ENCODE measurements at regions not wholly inside any gene's neighbourhood (a gene's known extent, or its start where the extent isn't known, plus 50 kb on each side); places are given as distances from the start of the nearest gene placed in this dataset.
"Not testable (repeated sequence)": the region's sequence is repeated elsewhere in the genome, so short reads cannot be mapped to it uniquely, and the experiment has no call there.

GRCh38 chr12:46518729-46519128 is 146.2 kb upstream of the SLC38A2 start:
- H3K4me1 Mint-ChIP-seq = peaks cover 22% of the 10 kb centered on the region
- H3K27ac Mint-ChIP-seq = no peak overlapping the region
- ATAC-seq = no peak
- DNase-seq = no peak
- no peak overlapping the region for H3K4me3 Mint-ChIP-seq
- H3K27me3 Mint-ChIP-seq = no peaks in the 10 kb centered on the region
- no peaks in the 10 kb centered on the region for H3K36me3 Mint-ChIP-seq (ENCODE audit: low read depth)
- no peaks in the 10 kb centered on the region for H3K9me3 ChIP-seq (ENCODE audit: control insufficient read depth, low read length, poor library complexity, severe bottlenecking)

- ATAC-seq = no peak
These were observed 145.6 kb upstream of the SLC38A2 start for GRCh38 chr12:46518169-46518568.

DNA sequence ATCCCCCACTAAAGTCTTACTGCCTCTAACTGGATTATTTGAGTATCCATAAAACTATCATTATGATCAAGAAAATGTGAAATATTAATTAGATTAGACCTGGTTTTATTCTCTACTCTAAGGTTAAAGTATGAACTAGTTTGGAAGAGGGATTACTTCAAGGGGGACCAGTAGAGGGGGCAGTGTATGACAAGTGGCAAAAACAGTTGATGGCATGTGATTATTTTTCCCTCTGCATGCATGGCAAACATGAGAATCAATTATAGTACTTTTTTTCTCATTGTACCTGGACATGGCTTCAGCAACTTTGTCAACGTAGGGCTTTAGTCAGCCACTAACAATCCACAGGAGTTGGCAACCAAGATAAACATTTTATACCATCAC is 145.0 kb upstream of the SLC38A2 start:
- no peaks in the 10 kb centered on the region for H3K9me3 ChIP-seq (ENCODE audit: control insufficient read depth, low read length, poor library complexity, severe bottlenecking)
- ATAC-seq (peak; percentile 25), DNase-seq (no peak)
- H3K36me3 Mint-ChIP-seq (ENCODE audit: low read depth) = peaks cover 4% of the 10 kb centered on the region
- peak overlapping the region; percentile 43 for H3K4me3 Mint-ChIP-seq
- H3K27me3 Mint-ChIP-seq = no peaks in the 10 kb centered on the region
- H3K27ac Mint-ChIP-seq = peak overlapping the region; percentile 76
- peaks cover 23% of the 10 kb centered on the region for H3K4me1 Mint-ChIP-seq

More at GRCh38 chr12:46518169-46518568, 145.6 kb upstream of the SLC38A2 start:
- H3K9me3 ChIP-seq (ENCODE audit: control insufficient read depth, low read length, poor library complexity, severe bottlenecking) = no peaks in the 10 kb centered on the region
- Mint-ChIP-seq H3K27me3 (no peaks in the 10 kb centered on the region), H3K27ac (no peak overlapping the region), H3K4me3 (no peak overlapping the region), H3K36me3 (ENCODE audit: low read depth) (no peaks in the 10 kb centered on the region), H3K4me1 (peaks cover 23% of the 10 kb centered on the region)
- DNase-seq = no peak

GRCh38 chr12:46516933-46517578 is 144.5 kb upstream of the SLC38A2 start:
- peak; percentile 55 for ATAC-seq
- no peak for DNase-seq
- no peaks in the 10 kb centered on the region for H3K9me3 ChIP-seq (ENCODE audit: control insufficient read depth, low read length, poor library complexity, severe bottlenecking)
- peak overlapping the region; percentile 76 for H3K27ac Mint-ChIP-seq
- peaks cover 4% of the 10 kb centered on the region for H3K36me3 Mint-ChIP-seq (ENCODE audit: low read depth)
- no peaks in the 10 kb centered on the region for H3K27me3 Mint-ChIP-seq
- peak overlapping the region; percentile 43 for H3K4me3 Mint-ChIP-seq
- H3K4me1 Mint-ChIP-seq = peaks cover 23% of the 10 kb centered on the region

- ATAC-seq = no peak
- Mint-ChIP-seq H3K27me3 (no peaks in the 10 kb centered on the region), H3K27ac (peak overlapping the region; percentile 2), H3K36me3 (ENCODE audit: low read depth) (peaks cover 4% of the 10 kb centered on the region), H3K4me3 (no peak overlapping the region), H3K4me1 (peaks cover 23% of the 10 kb centered on the region)
- H3K9me3 ChIP-seq (ENCODE audit: control insufficient read depth, low read length, poor library complexity, severe bottlenecking) = no peaks in the 10 kb centered on the region
- DNase-seq = no peak
These were observed 143.8 kb upstream of the SLC38A2 start for GRCh38 chr12:46516238-46516932.

- ATAC-seq = no peak
- H3K4me3 Mint-ChIP-seq = no peak overlapping the region
- no peak for DNase-seq
- peaks cover 23% of the 10 kb centered on the region for H3K4me1 Mint-ChIP-seq
- H3K9me3 ChIP-seq (ENCODE audit: control insufficient read depth, low read length, poor library complexity, severe bottlenecking) = no peaks in the 10 kb centered on the region
- no peaks in the 10 kb centered on the region for H3K27me3 Mint-ChIP-seq
- no peak overlapping the region for H3K27ac Mint-ChIP-seq
- H3K36me3 Mint-ChIP-seq (ENCODE audit: low read depth) = peaks cover 4% of the 10 kb centered on the region
These were observed 143.3 kb upstream of the SLC38A2 start for GRCh38 chr12:46515829-46516228.

DNA sequence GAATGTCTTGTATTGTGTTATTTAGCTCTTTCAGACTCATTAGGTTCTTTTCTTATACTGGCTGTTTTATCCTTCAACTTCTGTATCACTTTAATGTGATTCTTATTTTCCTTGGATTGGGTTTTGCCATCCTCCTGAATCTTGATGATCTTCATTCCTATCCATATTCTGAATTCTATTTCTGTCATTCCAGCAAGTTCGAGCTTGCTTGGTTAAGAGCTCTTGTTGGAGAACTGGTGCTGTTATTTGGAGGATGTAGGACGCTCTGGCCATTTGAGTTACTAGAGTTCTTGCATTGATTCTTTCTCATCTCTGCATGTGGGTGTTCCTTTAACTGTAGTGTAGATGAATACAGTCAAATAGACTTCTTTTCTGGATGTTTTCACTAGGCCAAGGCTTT is 142.3 kb upstream of the SLC38A2 start:
- H3K4me1 Mint-ChIP-seq = peaks cover 23% of the 10 kb centered on the region
- no peak overlapping the region for H3K4me3 Mint-ChIP-seq
- no peaks in the 10 kb centered on the region for H3K9me3 ChIP-seq (ENCODE audit: control insufficient read depth, low read length, poor library complexity, severe bottlenecking)
- H3K27ac Mint-ChIP-seq = no peak overlapping the region
- DNase-seq = no peak
- no peaks in the 10 kb centered on the region for H3K27me3 Mint-ChIP-seq
- H3K36me3 Mint-ChIP-seq (ENCODE audit: low read depth) = peaks cover 4% of the 10 kb centered on the region
- ATAC-seq = no peak

DNA sequence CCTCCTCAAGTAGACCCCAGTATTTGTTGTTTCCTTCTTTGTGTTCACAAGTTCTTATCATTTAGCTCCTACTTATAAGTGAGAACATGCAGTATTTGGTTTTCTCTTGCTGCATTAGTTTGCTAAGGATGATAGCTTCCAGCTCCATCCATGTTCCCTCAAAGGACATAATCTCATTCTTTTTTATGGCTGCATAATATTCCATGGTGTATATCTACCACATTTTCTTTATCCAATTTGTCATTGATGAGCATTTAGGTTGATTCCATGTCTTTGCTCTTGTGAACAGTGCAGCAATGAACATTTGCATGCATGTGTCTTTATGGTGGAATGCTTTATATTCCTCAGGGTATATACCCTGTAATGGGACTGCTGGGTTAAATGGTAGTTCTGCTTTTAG is 137.7 kb upstream of the SLC38A2 start:
- not testable (repeated sequence) for H3K4me1 Mint-ChIP-seq; H3K36me3 Mint-ChIP-seq (ENCODE audit: low read depth); H3K9me3 ChIP-seq (ENCODE audit: control insufficient read depth, low read length, poor library complexity, severe bottlenecking); H3K27me3 Mint-ChIP-seq; ATAC-seq; H3K27ac Mint-ChIP-seq; H3K4me3 Mint-ChIP-seq; DNase-seq

- ATAC-seq (no peak), DNase-seq (no peak)
- peaks cover 5% of the 10 kb centered on the region for H3K9me3 ChIP-seq (ENCODE audit: control insufficient read depth, low read length, poor library complexity, severe bottlenecking)
- no peak overlapping the region for H3K4me3 Mint-ChIP-seq
- peaks cover 9% of the 10 kb centered on the region for H3K4me1 Mint-ChIP-seq
- H3K27me3 Mint-ChIP-seq = no peaks in the 10 kb centered on the region
- no peak overlapping the region for H3K27ac Mint-ChIP-seq
- peaks cover 6% of the 10 kb centered on the region for H3K36me3 Mint-ChIP-seq (ENCODE audit: low read depth)
These were observed 136.6 kb upstream of the SLC38A2 start for GRCh38 chr12:46509135-46509534.

DNA sequence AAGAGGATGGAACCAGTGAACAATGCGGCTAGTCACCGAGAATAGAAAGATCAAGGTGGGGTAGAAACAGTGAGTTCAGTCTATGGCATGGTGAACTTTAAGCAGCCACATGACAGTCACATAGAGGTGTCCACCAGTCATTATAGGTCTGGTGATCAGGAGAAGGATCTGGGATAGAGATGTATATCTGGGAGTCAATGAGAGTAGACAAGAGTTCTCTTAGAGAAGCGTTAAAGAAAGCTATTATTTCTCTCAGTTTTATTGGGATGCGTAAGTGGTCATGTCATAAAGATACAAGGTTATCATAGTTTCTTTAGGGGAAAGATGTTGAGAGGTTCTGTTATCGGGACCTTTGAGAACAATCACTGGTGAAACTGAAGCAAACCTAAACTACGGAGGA is 136.1 kb upstream of the SLC38A2 start:
- no peak overlapping the region for H3K4me3 Mint-ChIP-seq
- DNase-seq (no peak), ATAC-seq (no peak)
- peaks cover 6% of the 10 kb centered on the region for H3K36me3 Mint-ChIP-seq (ENCODE audit: low read depth)
- H3K27ac Mint-ChIP-seq = no peak overlapping the region
- H3K4me1 Mint-ChIP-seq = peaks cover 5% of the 10 kb centered on the region
- H3K9me3 ChIP-seq (ENCODE audit: control insufficient read depth, low read length, poor library complexity, severe bottlenecking) = peaks cover 5% of the 10 kb centered on the region
- H3K27me3 Mint-ChIP-seq = no peaks in the 10 kb centered on the region

DNA sequence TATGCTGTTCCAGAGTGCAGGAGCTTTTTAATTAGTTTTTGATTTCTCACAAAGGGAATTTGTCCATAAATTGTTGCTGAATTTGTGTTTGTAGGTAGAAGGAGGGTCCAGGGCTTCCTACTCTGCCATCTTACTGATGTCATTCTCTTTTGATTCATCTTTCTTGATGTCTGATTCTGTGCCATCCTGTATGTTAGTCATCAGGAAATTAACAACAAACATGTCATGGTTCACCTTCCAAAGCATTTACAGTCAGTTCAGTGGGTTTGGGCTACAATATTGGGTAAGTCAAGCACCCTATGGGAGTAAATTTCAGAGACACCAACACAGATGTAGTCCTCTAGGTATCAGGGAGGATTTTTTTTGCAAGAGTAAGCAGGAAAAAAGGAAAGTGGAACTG is 135.2 kb upstream of the SLC38A2 start:
- ATAC-seq = no peak
- DNase-seq = no peak
- peaks cover 4% of the 10 kb centered on the region for H3K36me3 Mint-ChIP-seq (ENCODE audit: low read depth)
- H3K27ac Mint-ChIP-seq = no peak overlapping the region
- H3K9me3 ChIP-seq (ENCODE audit: control insufficient read depth, low read length, poor library complexity, severe bottlenecking) = peaks cover 5% of the 10 kb centered on the region
- H3K4me1 Mint-ChIP-seq = no peaks in the 10 kb centered on the region
- H3K4me3 Mint-ChIP-seq = no peak overlapping the region
- H3K27me3 Mint-ChIP-seq = no peaks in the 10 kb centered on the region

DNA sequence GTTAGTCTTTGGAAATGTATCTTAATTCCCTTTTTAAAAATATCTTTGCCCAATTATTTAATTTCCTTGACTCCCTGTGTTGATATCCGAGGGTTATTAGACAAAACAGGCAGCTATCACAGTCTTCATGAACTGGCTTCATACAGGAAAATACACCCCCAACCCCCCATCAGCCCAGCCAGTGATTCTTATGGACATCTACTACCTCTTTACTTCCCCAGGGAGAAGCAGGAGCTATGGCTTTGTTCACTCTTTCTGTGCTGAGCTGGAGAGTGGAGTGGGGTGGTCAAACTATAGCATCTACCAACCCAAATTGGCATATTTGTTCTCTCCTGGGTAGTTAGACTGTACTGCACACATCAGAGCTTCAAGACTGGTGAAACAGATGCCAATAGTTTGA is 134.4 kb upstream of the SLC38A2 start:
- no peaks in the 10 kb centered on the region for H3K4me1 Mint-ChIP-seq
- ATAC-seq = no peak
- no peaks in the 10 kb centered on the region for H3K27me3 Mint-ChIP-seq
- no peak overlapping the region for H3K4me3 Mint-ChIP-seq
- H3K36me3 Mint-ChIP-seq (ENCODE audit: low read depth) = peaks cover 2% of the 10 kb centered on the region
- no peak overlapping the region for H3K27ac Mint-ChIP-seq
- no peak for DNase-seq
- peaks cover 5% of the 10 kb centered on the region for H3K9me3 ChIP-seq (ENCODE audit: control insufficient read depth, low read length, poor library complexity, severe bottlenecking)

DNA sequence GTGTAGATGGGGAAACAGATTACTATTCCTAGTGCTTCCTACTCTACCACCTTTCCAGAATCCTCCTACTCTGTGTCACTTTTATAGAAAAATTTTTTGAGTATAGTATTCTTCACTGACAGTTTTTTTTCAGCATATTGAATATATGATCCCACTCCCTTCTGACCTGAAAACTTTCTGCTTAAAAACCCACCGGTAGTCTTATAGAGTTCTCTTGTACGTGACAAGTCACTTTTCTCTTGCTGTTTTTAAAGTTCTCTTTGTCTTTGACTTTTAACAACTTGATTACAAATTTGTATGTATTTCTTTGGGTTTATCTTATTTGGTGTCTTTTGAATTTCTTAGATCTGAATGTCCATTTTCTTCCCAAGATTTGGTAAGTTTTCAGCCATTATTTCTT is 133.6 kb upstream of the SLC38A2 start:
- H3K27me3 Mint-ChIP-seq = no peaks in the 10 kb centered on the region
- H3K36me3 Mint-ChIP-seq (ENCODE audit: low read depth) = peaks cover 2% of the 10 kb centered on the region
- DNase-seq (no peak), ATAC-seq (no peak)
- H3K9me3 ChIP-seq (ENCODE audit: control insufficient read depth, low read length, poor library complexity, severe bottlenecking) = peaks cover 5% of the 10 kb centered on the region
- H3K27ac Mint-ChIP-seq = no peak overlapping the region
- no peaks in the 10 kb centered on the region for H3K4me1 Mint-ChIP-seq
- H3K4me3 Mint-ChIP-seq = no peak overlapping the region

- Mint-ChIP-seq H3K4me1 (no peaks in the 10 kb centered on the region), H3K4me3 (no peak overlapping the region), H3K27ac (no peak overlapping the region), H3K36me3 (ENCODE audit: low read depth) (peaks cover 2% of the 10 kb centered on the region), H3K27me3 (no peaks in the 10 kb centered on the region)
- peaks cover 5% of the 10 kb centered on the region for H3K9me3 ChIP-seq (ENCODE audit: control insufficient read depth, low read length, poor library complexity, severe bottlenecking)
- no peak for DNase-seq
- ATAC-seq = no peak
These were observed 131.9 kb upstream of the SLC38A2 start for GRCh38 chr12:46504494-46504893.

All from T-helper 17 cell (primary cell).